IPS-18a (cell line): ENCODE measurements at regions not wholly inside any gene's neighbourhood (a gene's known extent, or its start where the extent isn't known, plus 50 kb on each side); places are given as distances from the start of the nearest gene placed in this dataset.

Source experiments
- H3K27ac ChIP-seq: one replicate; pipeline ENCODE4 v1.5.1; 2013; ENCODE audit warnings: low read length
- H3K27me3 ChIP-seq: one replicate; pipeline ENCODE4 v1.6.1; 2013; ENCODE audit warnings: mild to moderate bottlenecking, low read length; ENCODE audit not compliant: control insufficient read depth, insufficient read depth
- H3K36me3 ChIP-seq: one replicate; pipeline ENCODE4 v1.6.1; 2013; ENCODE audit warnings: low read depth, low read length; ENCODE audit not compliant: control insufficient read depth
- H3K4me1 ChIP-seq: one replicate; pipeline ENCODE4 v1.6.1; 2013; ENCODE audit warnings: low read depth, low read length; ENCODE audit not compliant: control insufficient read depth
- H3K4me3 ChIP-seq: one replicate; pipeline ENCODE4 v1.5.1; 2013; ENCODE audit warnings: low read length
- H3K9ac ChIP-seq: one replicate; pipeline ENCODE4 v1.6.1; 2013; ENCODE audit warnings: mild to moderate bottlenecking, low read length, moderate library complexity
- H3K9me3 ChIP-seq: one replicate; pipeline ENCODE4 v1.6.1; 2013; ENCODE audit warnings: low read depth, low read length; ENCODE audit not compliant: control insufficient read depth

GRCh38 chr11:98600103-98600502 lies 420.6 kb upstream of the CNTN5 start:
- Histone ChIP-seq H3K27ac (no peak overlapping the region), H3K9me3 (no peaks in the 10 kb centered on the region), H3K27me3 (no peaks in the 10 kb centered on the region), H3K9ac (no peak overlapping the region), H3K4me3 (no peak overlapping the region), H3K4me1 (no peaks in the 10 kb centered on the region), H3K36me3 (no peaks in the 10 kb centered on the region)

- no peak overlapping the region for H3K27ac ChIP-seq
- no peak overlapping the region for H3K9ac ChIP-seq
- H3K4me3 ChIP-seq = no peak overlapping the region
- no peaks in the 10 kb centered on the region for H3K27me3 ChIP-seq
- no peaks in the 10 kb centered on the region for H3K4me1 ChIP-seq
- H3K9me3 ChIP-seq = no peaks in the 10 kb centered on the region
- no peaks in the 10 kb centered on the region for H3K36me3 ChIP-seq
Observed at GRCh38 chr11:98600786-98601773, 419.7 kb upstream of the CNTN5 start.

- Histone ChIP-seq H3K9ac (no peak overlapping the region), H3K9me3 (peaks cover 16% of the 10 kb centered on the region), H3K4me3 (no peak overlapping the region), H3K36me3 (no peaks in the 10 kb centered on the region), H3K27ac (no peak overlapping the region), H3K4me1 (no peaks in the 10 kb centered on the region), H3K27me3 (no peaks in the 10 kb centered on the region)
Observed at GRCh38 chr11:98616098-98616655, 404.6 kb upstream of the CNTN5 start.

GRCh38 chr11:98621767-98622166 lies 399.0 kb upstream of the CNTN5 start:
- H3K9me3 ChIP-seq = peaks cover 16% of the 10 kb centered on the region
- no peak overlapping the region for H3K9ac ChIP-seq
- no peak overlapping the region for H3K4me3 ChIP-seq
- H3K4me1 ChIP-seq = no peaks in the 10 kb centered on the region
- no peaks in the 10 kb centered on the region for H3K27me3 ChIP-seq
- H3K36me3 ChIP-seq = no peaks in the 10 kb centered on the region
- H3K27ac ChIP-seq = no peak overlapping the region

- H3K36me3 ChIP-seq = no peaks in the 10 kb centered on the region
- H3K4me1 ChIP-seq = no peaks in the 10 kb centered on the region
- H3K4me3 ChIP-seq = no peak overlapping the region
Observed at GRCh38 chr11:98625526-98625925, 395.2 kb upstream of the CNTN5 start.

GRCh38 chr11:98630736-98631135 lies 390.0 kb upstream of the CNTN5 start:
- no peaks in the 10 kb centered on the region for H3K9me3 ChIP-seq
- no peak overlapping the region for H3K27ac ChIP-seq
- no peaks in the 10 kb centered on the region for H3K27me3 ChIP-seq
- peaks cover 3% of the 10 kb centered on the region for H3K4me1 ChIP-seq
- H3K36me3 ChIP-seq = no peaks in the 10 kb centered on the region
- no peak overlapping the region for H3K9ac ChIP-seq
- H3K4me3 ChIP-seq = no peak overlapping the region

More at GRCh38 chr11:98625526-98625925, 395.2 kb upstream of the CNTN5 start:
- Histone ChIP-seq H3K27me3 (no peaks in the 10 kb centered on the region), H3K9me3 (peaks cover under 1% of the 10 kb centered on the region), H3K27ac (no peak overlapping the region), H3K9ac (no peak overlapping the region)

- H3K9ac ChIP-seq = no peak overlapping the region
- H3K4me3 ChIP-seq = no peak overlapping the region
Observed at GRCh38 chr11:98657711-98658110, 363.0 kb upstream of the CNTN5 start.

GRCh38 chr11:98659431-98659830 lies 361.3 kb upstream of the CNTN5 start:
- Histone ChIP-seq H3K27ac (no peak overlapping the region), H3K9ac (no peak overlapping the region), H3K9me3 (no peaks in the 10 kb centered on the region), H3K4me1 (no peaks in the 10 kb centered on the region), H3K4me3 (no peak overlapping the region), H3K36me3 (no peaks in the 10 kb centered on the region), H3K27me3 (no peaks in the 10 kb centered on the region)

More at GRCh38 chr11:98657711-98658110, 363.0 kb upstream of the CNTN5 start:
- no peaks in the 10 kb centered on the region for H3K27me3 ChIP-seq
- no peaks in the 10 kb centered on the region for H3K36me3 ChIP-seq
- H3K27ac ChIP-seq = no peak overlapping the region
- H3K9me3 ChIP-seq = no peaks in the 10 kb centered on the region
- no peaks in the 10 kb centered on the region for H3K4me1 ChIP-seq

GRCh38 chr11:98674390-98674789 lies 346.4 kb upstream of the CNTN5 start:
- no peaks in the 10 kb centered on the region for H3K27me3 ChIP-seq
- no peak overlapping the region for H3K27ac ChIP-seq
- H3K36me3 ChIP-seq = no peaks in the 10 kb centered on the region
- H3K4me3 ChIP-seq = no peak overlapping the region
- no peak overlapping the region for H3K9ac ChIP-seq
- H3K4me1 ChIP-seq = no peaks in the 10 kb centered on the region
- no peaks in the 10 kb centered on the region for H3K9me3 ChIP-seq

GRCh38 chr11:98679673-98680072 lies 341.1 kb upstream of the CNTN5 start:
- H3K4me1 ChIP-seq = no peaks in the 10 kb centered on the region
- H3K36me3 ChIP-seq = no peaks in the 10 kb centered on the region
- no peaks in the 10 kb centered on the region for H3K9me3 ChIP-seq
- no peak overlapping the region for H3K9ac ChIP-seq
- H3K4me3 ChIP-seq = no peak overlapping the region
- H3K27ac ChIP-seq = no peak overlapping the region
- H3K27me3 ChIP-seq = no peaks in the 10 kb centered on the region

- Histone ChIP-seq H3K4me3 (no peak overlapping the region), H3K4me1 (no peaks in the 10 kb centered on the region), H3K36me3 (no peaks in the 10 kb centered on the region), H3K9ac (no peak overlapping the region), H3K27me3 (no peaks in the 10 kb centered on the region), H3K27ac (no peak overlapping the region), H3K9me3 (no peaks in the 10 kb centered on the region)
Observed at GRCh38 chr11:98701541-98701940, 319.2 kb upstream of the CNTN5 start.
